ENCODE measurements at regions not wholly inside any gene's neighbourhood (a gene's known extent, or its start where the extent isn't known, plus 50 kb on each side); places are given as distances from the start of the nearest gene placed in this dataset.

- no peaks in the 10 kb centered on the region for H3K9me3 ChIP-seq (ENCODE audit: low read depth)
- H3K27ac ChIP-seq: no peak overlapping the region
- peaks cover 3% of the 10 kb centered on the region for H3K4me1 ChIP-seq (ENCODE audit: low read depth)
- no peak for DNase-seq (ENCODE audit: low read depth in 1 of 2, low spot score in 1 of 2)
- no peak overlapping the region for H3K4me3 ChIP-seq
- no peaks in the 10 kb centered on the region for H3K27me3 ChIP-seq
- TF ChIP-seq CTCF (IDR thresholded peaks at IDR 0.05; ENCODE audit: low read depth, low read length): no peak
- H3K36me3 ChIP-seq: no peaks in the 10 kb centered on the region
These were observed 181.4 kb upstream of the HCCS start for GRCh38 chrX:10929747-10930146.

- no peak for TF ChIP-seq CTCF (IDR thresholded peaks at IDR 0.05; ENCODE audit: low read depth, low read length)
- DNase-seq (ENCODE audit: low read depth in 1 of 2, low spot score in 1 of 2): no peak
These were observed 181.0 kb upstream of the HCCS start for GRCh38 chrX:10930151-10930550.

GRCh38 chrX:10931976-10932375, 179.2 kb upstream of the HCCS start:
- Histone ChIP-seq H3K4me1 (ENCODE audit: low read depth) (no peaks in the 10 kb centered on the region), H3K27ac (no peak overlapping the region), H3K27me3 (no peaks in the 10 kb centered on the region), H3K36me3 (no peaks in the 10 kb centered on the region), H3K4me3 (no peak overlapping the region), H3K9me3 (ENCODE audit: low read depth) (no peaks in the 10 kb centered on the region)
- no peak for DNase-seq (ENCODE audit: low read depth in 1 of 2, low spot score in 1 of 2)
- TF ChIP-seq CTCF (IDR thresholded peaks at IDR 0.05; ENCODE audit: low read depth, low read length): no peak

More at GRCh38 chrX:10930151-10930550, 181.0 kb upstream of the HCCS start:
- peaks cover 3% of the 10 kb centered on the region for H3K4me1 ChIP-seq (ENCODE audit: low read depth)
- no peaks in the 10 kb centered on the region for H3K36me3 ChIP-seq
- no peak overlapping the region for H3K4me3 ChIP-seq
- H3K27me3 ChIP-seq: no peaks in the 10 kb centered on the region
- H3K9me3 ChIP-seq (ENCODE audit: low read depth): no peaks in the 10 kb centered on the region
- H3K27ac ChIP-seq: no peak overlapping the region

- no peak overlapping the region for H3K4me3 ChIP-seq
- no peaks in the 10 kb centered on the region for H3K9me3 ChIP-seq (ENCODE audit: low read depth)
- H3K27ac ChIP-seq: no peak overlapping the region
- no peaks in the 10 kb centered on the region for H3K36me3 ChIP-seq
- DNase-seq (ENCODE audit: low read depth in 1 of 2, low spot score in 1 of 2): no peak
- TF ChIP-seq CTCF (IDR thresholded peaks at IDR 0.05; ENCODE audit: low read depth, low read length): no peak
- no peaks in the 10 kb centered on the region for H3K27me3 ChIP-seq
- H3K4me1 ChIP-seq (ENCODE audit: low read depth): no peaks in the 10 kb centered on the region
These were observed 178.2 kb upstream of the HCCS start for GRCh38 chrX:10932842-10933440.

GRCh38 chrX:10935501-10935900, 175.6 kb upstream of the HCCS start:
- H3K27ac ChIP-seq: no peak overlapping the region
- H3K36me3 ChIP-seq: no peaks in the 10 kb centered on the region
- no peaks in the 10 kb centered on the region for H3K27me3 ChIP-seq
- no peak for DNase-seq (ENCODE audit: low read depth in 1 of 2, low spot score in 1 of 2)
- peaks cover 6% of the 10 kb centered on the region for H3K4me1 ChIP-seq (ENCODE audit: low read depth)
- H3K4me3 ChIP-seq: no peak overlapping the region
- H3K9me3 ChIP-seq (ENCODE audit: low read depth): no peaks in the 10 kb centered on the region
- no peak for TF ChIP-seq CTCF (IDR thresholded peaks at IDR 0.05; ENCODE audit: low read depth, low read length)

Measured in cardiac muscle cell (in vitro differentiated cells and primary cell).